DMS114 treated with DMSO at 0.1 percent for 48 hours (cell line): ENCODE measurements at regions not wholly inside any gene's neighbourhood (a gene's known extent, or its start where the extent isn't known, plus 50 kb on each side); places are given as distances from the start of the nearest gene placed in this dataset.

Experiments used
- DNase-seq: peaks from one replicate; lab custom pipeline; 2025; ENCODE audit not compliant: unreplicated experiment; lab: John Stamatoyannopoulos, UW

GRCh38 chr21:31502537-31503143, 156.9 kb upstream of the SOD1 start:
- DNase-seq, result no peak

- no peak for DNase-seq
These were observed 157.6 kb upstream of the SOD1 start for GRCh38 chr21:31501926-31502325.

- no peak for DNase-seq
These were observed 156.9 kb upstream of the TIAM1 start for GRCh38 chr21:31500982-31501381.

- DNase-seq, result no peak
These were observed 156.0 kb upstream of the TIAM1 start for GRCh38 chr21:31500071-31500470.

- DNase-seq, result no peak
These were observed 154.9 kb upstream of the TIAM1 start for GRCh38 chr21:31498985-31499384.

- DNase-seq, result no peak
These were observed 153.9 kb upstream of the TIAM1 start for GRCh38 chr21:31497914-31498313.

GRCh38 chr21:31493350-31493880, 149.4 kb upstream of the TIAM1 start:
- no peak for DNase-seq

- no peak for DNase-seq
These were observed 147.6 kb upstream of the TIAM1 start for GRCh38 chr21:31491617-31492016.

- DNase-seq, result no peak
These were observed 146.4 kb upstream of the TIAM1 start for GRCh38 chr21:31490443-31490842.

GRCh38 chr21:31489726-31490125, 145.7 kb upstream of the TIAM1 start:
- no peak for DNase-seq

GRCh38 chr21:31489014-31489413, 145.0 kb upstream of the TIAM1 start:
- no peak for DNase-seq

GRCh38 chr21:31484219-31484618, 140.2 kb upstream of the TIAM1 start:
- no peak for DNase-seq

- no peak for DNase-seq
These were observed 139.1 kb upstream of the TIAM1 start for GRCh38 chr21:31483146-31483545.

GRCh38 chr21:31482460-31482859, 138.4 kb upstream of the TIAM1 start:
- no peak for DNase-seq

- no peak for DNase-seq
These were observed 136.2 kb upstream of the TIAM1 start for GRCh38 chr21:31480228-31480627.

- no peak for DNase-seq
These were observed 135.7 kb upstream of the TIAM1 start for GRCh38 chr21:31479714-31480113.

- no peak for DNase-seq
These were observed 135.2 kb upstream of the TIAM1 start for GRCh38 chr21:31479222-31479621.

- no peak for DNase-seq
These were observed 132.4 kb upstream of the TIAM1 start for GRCh38 chr21:31476263-31477022.

- DNase-seq, result no peak
These were observed 131.2 kb upstream of the TIAM1 start for GRCh38 chr21:31475223-31475622.

- no peak for DNase-seq
These were observed 129.8 kb upstream of the TIAM1 start for GRCh38 chr21:31473685-31474345.

- no peak for DNase-seq
These were observed 127.8 kb upstream of the TIAM1 start for GRCh38 chr21:31471865-31472264.
